ENCODE measurements at regions not wholly inside any gene's neighbourhood (a gene's known extent, or its start where the extent isn't known, plus 50 kb on each side); places are given as distances from the start of the nearest gene placed in this dataset.

- H3K27ac ChIP-seq = no peak overlapping the region
- no peak for TF ChIP-seq CTCF (conservative IDR thresholded peaks at IDR 0.05; ENCODE audit: low read depth, low read length)
Measured at GRCh38 chr4:11698033-11698432, 269.3 kb upstream of the HS3ST1 start.

GRCh38 chr4:11693693-11694092, 265.0 kb upstream of the HS3ST1 start:
- Histone ChIP-seq H3K9ac (no peak overlapping the region), H3K79me2 (ENCODE audit: insufficient read depth, low read depth) (no peaks in the 10 kb centered on the region), H3K27ac (no peak overlapping the region), H3K27me3 (ENCODE audit: insufficient read depth, low read depth) (no peaks in the 10 kb centered on the region), H3K4me2 (no peak overlapping the region), H3K4me1 (ENCODE audit: low read depth, poor library complexity, severe bottlenecking) (no peaks in the 10 kb centered on the region), H2AFZ (ENCODE audit: low read depth) (no peak overlapping the region), H4K20me1 (ENCODE audit: insufficient read depth) (no peaks in the 10 kb centered on the region), H3K36me3 (ENCODE audit: insufficient read depth) (no peaks in the 10 kb centered on the region), H3K4me3 (IDR thresholded peaks at IDR 0.05; ENCODE audit: insufficient read depth, low read depth, low read length) (no peak overlapping the region)
- TF ChIP-seq CTCF (conservative IDR thresholded peaks at IDR 0.05; ENCODE audit: low read depth, low read length) = no peak

More at GRCh38 chr4:11698033-11698432, 269.3 kb upstream of the HS3ST1 start:
- Histone ChIP-seq H3K4me1 (ENCODE audit: low read depth, poor library complexity, severe bottlenecking) (no peaks in the 10 kb centered on the region), H3K79me2 (ENCODE audit: insufficient read depth, low read depth) (no peaks in the 10 kb centered on the region), H3K9ac (no peak overlapping the region), H3K27me3 (ENCODE audit: insufficient read depth, low read depth) (no peaks in the 10 kb centered on the region), H2AFZ (ENCODE audit: low read depth) (no peak overlapping the region), H3K4me3 (IDR thresholded peaks at IDR 0.05; ENCODE audit: insufficient read depth, low read depth, low read length) (no peak overlapping the region), H3K36me3 (ENCODE audit: insufficient read depth) (no peaks in the 10 kb centered on the region), H3K4me2 (no peak overlapping the region), H4K20me1 (ENCODE audit: insufficient read depth) (no peaks in the 10 kb centered on the region)

GRCh38 chr4:11691236-11691635, 262.5 kb upstream of the HS3ST1 start:
- H4K20me1 ChIP-seq (ENCODE audit: insufficient read depth) = no peaks in the 10 kb centered on the region
- H3K79me2 ChIP-seq (ENCODE audit: insufficient read depth, low read depth) = no peaks in the 10 kb centered on the region
- no peak overlapping the region for H3K9ac ChIP-seq
- H3K36me3 ChIP-seq (ENCODE audit: insufficient read depth) = no peaks in the 10 kb centered on the region
- H3K4me1 ChIP-seq (ENCODE audit: low read depth, poor library complexity, severe bottlenecking) = no peaks in the 10 kb centered on the region
- no peak overlapping the region for H3K27ac ChIP-seq
- TF ChIP-seq CTCF (conservative IDR thresholded peaks at IDR 0.05; ENCODE audit: low read depth, low read length) = no peak
- no peak overlapping the region for H3K4me3 ChIP-seq (IDR thresholded peaks at IDR 0.05; ENCODE audit: insufficient read depth, low read depth, low read length)
- no peaks in the 10 kb centered on the region for H3K27me3 ChIP-seq (ENCODE audit: insufficient read depth, low read depth)
- H2AFZ ChIP-seq (ENCODE audit: low read depth) = no peak overlapping the region
- no peak overlapping the region for H3K4me2 ChIP-seq

- Histone ChIP-seq H2AFZ (ENCODE audit: low read depth) (no peak overlapping the region), H3K9ac (no peak overlapping the region), H3K4me3 (IDR thresholded peaks at IDR 0.05; ENCODE audit: insufficient read depth, low read depth, low read length) (no peak overlapping the region), H3K27ac (no peak overlapping the region), H3K27me3 (ENCODE audit: insufficient read depth, low read depth) (no peaks in the 10 kb centered on the region), H3K4me2 (no peak overlapping the region), H3K79me2 (ENCODE audit: insufficient read depth, low read depth) (no peaks in the 10 kb centered on the region), H3K36me3 (ENCODE audit: insufficient read depth) (no peaks in the 10 kb centered on the region), H3K4me1 (ENCODE audit: low read depth, poor library complexity, severe bottlenecking) (no peaks in the 10 kb centered on the region), H4K20me1 (ENCODE audit: insufficient read depth) (no peaks in the 10 kb centered on the region)
- no peak for TF ChIP-seq CTCF (conservative IDR thresholded peaks at IDR 0.05; ENCODE audit: low read depth, low read length)
Measured at GRCh38 chr4:11687727-11688126, 259.0 kb upstream of the HS3ST1 start.

Measured in KMS-11 (cell line).